ENCODE measurements at regions not wholly inside any gene's neighbourhood (a gene's known extent, or its start where the extent isn't known, plus 50 kb on each side); places are given as distances from the start of the nearest gene placed in this dataset.

DNA sequence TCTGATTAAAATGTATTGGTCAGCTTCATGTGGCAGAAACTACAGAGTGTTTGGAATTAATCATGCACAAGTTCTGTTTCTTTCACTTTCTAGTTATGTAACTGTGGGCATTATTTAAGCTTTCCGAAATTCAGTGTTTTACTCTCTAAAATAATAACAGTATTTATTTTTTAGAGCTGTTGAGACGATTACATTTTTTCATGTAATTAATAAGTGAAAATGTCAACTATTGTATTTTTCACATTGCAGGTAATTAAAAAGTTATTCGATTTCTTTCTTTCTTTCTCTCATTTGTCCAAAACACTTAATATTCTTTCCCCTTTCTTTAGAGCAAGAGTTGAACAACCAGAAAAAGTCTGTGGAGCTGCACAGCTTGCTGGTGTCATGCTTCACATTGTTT lies 559.4 kb upstream of the PCDH20 start:
- H3K27me3 ChIP-seq: no peaks in the 10 kb centered on the region
- in situ Hi-C loops (cut with MboI; ENCODE audit: low sequenced_read_pairs in 4 of 4) (no loop called here), intact Hi-C loops (cut with DNase I; ENCODE audit: low total_unique reads) (no loop called here)

DNA sequence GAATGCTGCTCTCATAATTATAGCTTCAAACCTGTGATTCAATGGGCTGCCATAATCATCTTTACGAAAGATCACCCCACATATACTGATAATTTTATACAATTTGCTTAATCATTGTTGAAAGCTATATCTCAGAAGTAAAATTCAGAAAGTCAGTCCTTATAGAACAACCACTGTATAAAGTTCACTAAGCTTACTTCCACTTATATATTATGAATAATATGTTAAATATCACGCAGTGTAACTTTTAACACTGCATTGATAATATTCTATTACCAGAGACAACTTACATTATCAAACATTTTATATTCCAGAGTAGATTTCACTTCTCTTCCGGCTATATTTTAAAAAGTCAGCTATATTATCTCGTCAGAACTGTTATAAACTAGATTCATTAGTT lies 550.1 kb upstream of the PCDH20 start:
- intact Hi-C loops (cut with DNase I; ENCODE audit: low total_unique reads): no loop called here
- in situ Hi-C loops (cut with MboI; ENCODE audit: low sequenced_read_pairs in 4 of 4): no loop called here
- no peak for ATAC-seq

More for the DNA sequence above, 559.4 kb upstream of the PCDH20 start:
- DNase-seq (no peak), ATAC-seq (no peak)
- Histone ChIP-seq H3K27ac (no peak overlapping the region), H3K4me3 (no peak overlapping the region), H3K36me3 (no peaks in the 10 kb centered on the region), H3K4me1 (no peaks in the 10 kb centered on the region), H3K9me3 (no peaks in the 10 kb centered on the region)
- TF ChIP-seq, protein P1, sequence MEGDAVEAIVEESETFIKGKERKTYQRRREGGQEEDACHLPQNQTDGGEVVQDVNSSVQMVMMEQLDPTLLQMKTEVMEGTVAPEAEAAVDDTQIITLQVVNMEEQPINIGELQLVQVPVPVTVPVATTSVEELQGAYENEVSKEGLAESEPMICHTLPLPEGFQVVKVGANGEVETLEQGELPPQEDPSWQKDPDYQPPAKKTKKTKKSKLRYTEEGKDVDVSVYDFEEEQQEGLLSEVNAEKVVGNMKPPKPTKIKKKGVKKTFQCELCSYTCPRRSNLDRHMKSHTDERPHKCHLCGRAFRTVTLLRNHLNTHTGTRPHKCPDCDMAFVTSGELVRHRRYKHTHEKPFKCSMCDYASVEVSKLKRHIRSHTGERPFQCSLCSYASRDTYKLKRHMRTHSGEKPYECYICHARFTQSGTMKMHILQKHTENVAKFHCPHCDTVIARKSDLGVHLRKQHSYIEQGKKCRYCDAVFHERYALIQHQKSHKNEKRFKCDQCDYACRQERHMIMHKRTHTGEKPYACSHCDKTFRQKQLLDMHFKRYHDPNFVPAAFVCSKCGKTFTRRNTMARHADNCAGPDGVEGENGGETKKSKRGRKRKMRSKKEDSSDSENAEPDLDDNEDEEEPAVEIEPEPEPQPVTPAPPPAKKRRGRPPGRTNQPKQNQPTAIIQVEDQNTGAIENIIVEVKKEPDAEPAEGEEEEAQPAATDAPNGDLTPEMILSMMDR (IDR thresholded peaks at IDR 0.05 in 4 of 5, conservative IDR thresholded peaks at IDR 0.05 in 1 of 5): no peak
- no peak for TF ChIP-seq POLR2A (IDR thresholded peaks at IDR 0.05)

DNA sequence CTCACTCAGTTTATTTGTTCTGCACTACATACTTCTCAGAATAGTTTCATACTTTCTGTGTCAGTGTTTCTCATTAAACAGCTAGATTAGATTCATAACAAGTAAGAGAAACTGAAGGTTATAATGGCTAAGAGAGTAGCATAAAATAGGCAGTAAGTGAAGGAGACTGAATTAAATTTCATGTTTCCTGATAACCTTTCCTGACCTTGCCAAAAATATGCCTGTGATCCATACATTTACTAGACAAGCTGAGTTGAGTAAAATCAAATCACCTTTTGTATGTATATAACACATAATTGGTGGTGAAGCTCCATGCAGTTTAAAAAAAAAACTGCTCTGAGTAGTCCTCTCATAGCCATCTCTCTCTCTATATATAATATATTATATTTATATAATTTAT lies 545.3 kb upstream of the PCDH20 start:
- ATAC-seq (no peak), DNase-seq (no peak)
- H3K36me3 ChIP-seq: no peaks in the 10 kb centered on the region
- H3K27me3 ChIP-seq: no peaks in the 10 kb centered on the region
- in situ Hi-C loops (cut with MboI; ENCODE audit: low sequenced_read_pairs in 4 of 4): no loop called here
- TF ChIP-seq, protein P1 (IDR thresholded peaks at IDR 0.05 in 4 of 5, conservative IDR thresholded peaks at IDR 0.05 in 1 of 5): no peak
- no peak for TF ChIP-seq POLR2A (IDR thresholded peaks at IDR 0.05)
- no peaks in the 10 kb centered on the region for H3K4me1 ChIP-seq
- no peaks in the 10 kb centered on the region for H3K9me3 ChIP-seq
- H3K27ac ChIP-seq: no peak overlapping the region
- intact Hi-C loops (cut with DNase I; ENCODE audit: low total_unique reads): no loop called here
- no peak overlapping the region for H3K4me3 ChIP-seq

More for the DNA sequence above, 550.1 kb upstream of the PCDH20 start:
- Histone ChIP-seq H3K27ac (no peak overlapping the region), H3K4me3 (no peak overlapping the region), H3K36me3 (no peaks in the 10 kb centered on the region), H3K9me3 (no peaks in the 10 kb centered on the region), H3K4me1 (no peaks in the 10 kb centered on the region), H3K27me3 (no peaks in the 10 kb centered on the region)
- TF ChIP-seq POLR2A (IDR thresholded peaks at IDR 0.05): no peak
- DNase-seq: no peak

DNA sequence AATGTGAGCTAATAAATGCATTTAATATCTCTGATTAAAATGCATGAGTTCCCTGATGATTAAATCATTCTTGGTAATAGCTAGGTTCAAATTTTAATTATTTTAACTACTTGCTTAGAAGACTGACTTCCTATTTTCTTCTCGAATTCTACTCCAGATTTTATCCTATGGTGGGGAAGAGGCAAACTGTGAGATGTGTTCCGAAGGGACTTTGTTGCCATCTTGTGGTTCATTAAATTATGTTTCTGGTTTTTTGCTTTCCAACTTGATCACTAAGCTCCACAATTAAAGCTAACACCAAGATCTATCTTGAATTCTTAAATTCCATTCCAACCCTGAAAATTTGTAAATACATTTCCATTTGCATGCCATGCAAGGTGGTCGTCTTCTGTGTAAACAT lies 538.4 kb upstream of the PCDH20 start:
- in situ Hi-C loops (cut with MboI; ENCODE audit: low sequenced_read_pairs in 4 of 4): no loop called here
- H3K4me3 ChIP-seq: no peak overlapping the region
- no peak for DNase-seq
- no peaks in the 10 kb centered on the region for H3K27me3 ChIP-seq
- no peak overlapping the region for H3K27ac ChIP-seq
- no peaks in the 10 kb centered on the region for H3K9me3 ChIP-seq
- H3K36me3 ChIP-seq: no peaks in the 10 kb centered on the region
- intact Hi-C loops (cut with DNase I; ENCODE audit: low total_unique reads): no loop called here
- TF ChIP-seq POLR2A (IDR thresholded peaks at IDR 0.05): no peak
- TF ChIP-seq, protein P1 (IDR thresholded peaks at IDR 0.05 in 4 of 5, conservative IDR thresholded peaks at IDR 0.05 in 1 of 5): no peak
- no peaks in the 10 kb centered on the region for H3K4me1 ChIP-seq
- ATAC-seq: no peak

DNA sequence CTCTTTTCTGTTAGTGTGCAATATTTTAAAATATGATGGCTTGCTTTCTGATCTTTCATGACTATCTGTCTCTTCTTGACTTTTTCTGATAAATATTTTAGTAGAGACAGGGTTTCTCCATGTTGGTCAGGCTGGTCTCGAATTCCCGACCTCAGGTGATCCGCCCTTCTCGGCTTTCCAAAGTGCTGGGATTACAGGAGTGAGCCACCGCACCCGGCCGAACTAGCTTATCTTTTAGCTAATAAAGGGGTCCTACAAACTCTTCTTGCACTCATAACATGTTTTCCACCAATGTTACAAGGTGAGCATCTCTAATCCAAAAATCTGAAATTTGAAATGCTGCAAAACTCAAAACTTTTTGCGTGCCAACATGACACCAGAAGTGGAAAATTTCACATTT lies 535.2 kb upstream of the PCDH20 start:
- DNase-seq (no peak), ATAC-seq (no peak)
- no peaks in the 10 kb centered on the region for H3K36me3 ChIP-seq
- no peaks in the 10 kb centered on the region for H3K27me3 ChIP-seq
- in situ Hi-C loops (cut with MboI; ENCODE audit: low sequenced_read_pairs in 4 of 4) (no loop called here), intact Hi-C loops (cut with DNase I; ENCODE audit: low total_unique reads) (no loop called here)
- no peak overlapping the region for H3K4me3 ChIP-seq
- no peaks in the 10 kb centered on the region for H3K9me3 ChIP-seq
- H3K4me1 ChIP-seq: no peaks in the 10 kb centered on the region
- TF ChIP-seq, protein P1 (IDR thresholded peaks at IDR 0.05 in 4 of 5, conservative IDR thresholded peaks at IDR 0.05 in 1 of 5): no peak
- no peak for TF ChIP-seq POLR2A (IDR thresholded peaks at IDR 0.05)
- H3K27ac ChIP-seq: no peak overlapping the region

Measured in gastrocnemius medialis (tissue), 4 donors.